HepG2 (cell line): ENCODE measurements at regions not wholly inside any gene's neighbourhood (a gene's known extent, or its start where the extent isn't known, plus 50 kb on each side); places are given as distances from the start of the nearest gene placed in this dataset.
A peak's percentile ranks its signal among the peaks of the same experiment; 100 is the strongest.

Experiments
- AHR ChIP-seq: IDR thresholded peaks from 2 replicates; pipeline ENCODE4 v1.6.1; 2018; ENCODE audit warnings: missing genetic modification reagents, missing compliant biosample characterization
- ARNT2 ChIP-seq: sonication (generic); formaldehyde crosslinking; IDR thresholded peaks from 2 replicates; pipeline ENCODE4 v1.8.0; 2022; ENCODE audit warnings: mild to moderate bottlenecking, low read depth, missing genetic modification reagents, moderate library complexity
- CAMTA2 ChIP-seq: sonication (generic); formaldehyde crosslinking; IDR thresholded peaks from 2 replicates; pipeline ENCODE4 v1.4.0; 2020; ENCODE audit warnings: mild to moderate bottlenecking, missing genetic modification reagents, borderline replicate concordance
- KLF15 ChIP-seq: sonication (generic); formaldehyde crosslinking; IDR thresholded peaks from 2 replicates; pipeline ENCODE4 v1.8.1; 2023; ENCODE audit warnings: borderline replicate concordance, mild to moderate bottlenecking, inconsistent platforms, missing genetic modification reagents, mixed read lengths
- MEIS1 ChIP-seq: sonication (generic); formaldehyde crosslinking; IDR thresholded peaks from 2 replicates; pipeline ENCODE4 v1.9.0; 2021; ENCODE audit warnings: mild to moderate bottlenecking, missing genetic modification reagents, moderate library complexity, borderline replicate concordance
- NFIB ChIP-seq: sonication (generic); formaldehyde crosslinking; IDR thresholded peaks from 2 replicates; pipeline ENCODE4 v1.9.0; 2021; ENCODE audit warnings: missing genetic modification reagents, mild to moderate bottlenecking, borderline replicate concordance
- NFKB2 ChIP-seq: sonication (generic); formaldehyde crosslinking; IDR thresholded peaks from 2 replicates; pipeline ENCODE4 v1.4.0; 2020; ENCODE audit warnings: missing genetic modification reagents, borderline replicate concordance
- PATZ1 ChIP-seq: sonication (generic); formaldehyde crosslinking; IDR thresholded peaks from 2 replicates; pipeline ENCODE4 v1.4.0; 2020; ENCODE audit warnings: missing genetic modification reagents
- SIN3A ChIP-seq: IDR thresholded peaks from 2 replicates; pipeline ENCODE4 v1.6.1; 2011; ENCODE audit warnings: low read depth, mild to moderate bottlenecking, control low read depth, low read length, borderline replicate concordance
- SOX13 ChIP-seq, 3 experiments: fragments of 450-650 bp in 1 of 3; sonication (generic) in 1 of 3; formaldehyde crosslinking in 1 of 3; IDR thresholded peaks in 2 of 3; conservative IDR thresholded peaks in 1 of 3; 2 replicates each; pipeline versions ENCODE4 v1.5.0 to v1.6.1; 2016 to 2020; ENCODE audit warnings: antibody characterized with exemption in 1 of 3, mild to moderate bottlenecking in 1 of 3, missing compliant biosample characterization in 1 of 3, missing genetic modification reagents in 1 of 3, moderate library complexity in 1 of 3
- TAF15 ChIP-seq: fragments of 200-400 bp; formaldehyde crosslinking; IDR thresholded peaks from one replicate; pipeline ENCODE4 v1.6.1; 2018; ENCODE audit warnings: mild to moderate bottlenecking, low read depth, low read length; ENCODE audit not compliant: poor library complexity, severe bottlenecking
- TARDBP ChIP-seq: sonication (generic); formaldehyde crosslinking; IDR thresholded peaks from 2 replicates; pipeline ENCODE4 v1.8.0; 2022; ENCODE audit warnings: mild to moderate bottlenecking, missing genetic modification reagents
- TMF1 ChIP-seq: sonication (generic); formaldehyde crosslinking; IDR thresholded peaks from 2 replicates; pipeline ENCODE4 v1.8.1; 2022; ENCODE audit warnings: low read depth, missing genetic modification reagents
- ZNF317 ChIP-seq: sonication (generic); formaldehyde crosslinking; IDR thresholded peaks from 2 replicates; pipeline ENCODE4 v1.5.0; 2020; ENCODE audit warnings: mild to moderate bottlenecking, missing genetic modification reagents
- ZNF446 ChIP-seq: sonication (generic); formaldehyde crosslinking; IDR thresholded peaks from 2 replicates; pipeline ENCODE4 v1.5.0; 2020; ENCODE audit warnings: mild to moderate bottlenecking, missing genetic modification reagents
- ZNF552 ChIP-seq: sonication (generic); formaldehyde crosslinking; IDR thresholded peaks from 2 replicates; pipeline ENCODE4 v1.9.0; 2022; ENCODE audit warnings: missing genetic modification reagents, mild to moderate bottlenecking, borderline replicate concordance
- ZNF616 ChIP-seq: sonication (generic); formaldehyde crosslinking; IDR thresholded peaks from 2 replicates; pipeline ENCODE4 v1.5.0; 2020; ENCODE audit warnings: low read depth, mild to moderate bottlenecking, missing genetic modification reagents
- ZNF782 ChIP-seq: sonication (generic); formaldehyde crosslinking; IDR thresholded peaks from 2 replicates; pipeline ENCODE4 v1.4.0; 2020; ENCODE audit warnings: missing genetic modification reagents, mild to moderate bottlenecking, borderline replicate concordance
- ZNF792 ChIP-seq: IDR thresholded peaks from 2 replicates; pipeline ENCODE4 v1.6.1; 2016
- TF ChIP-seq, protein P1 (sequence below): sonication (generic); formaldehyde crosslinking; IDR thresholded peaks from 2 replicates; pipeline ENCODE4 v1.4.0; 2020; ENCODE audit warnings: missing genetic modification reagents; ENCODE audit errors: not compliant biosample characterization
- TF ChIP-seq, protein P2 (sequence below): sonication (generic); formaldehyde crosslinking; IDR thresholded peaks from 2 replicates; pipeline ENCODE4 v1.8.0; 2022; ENCODE audit warnings: missing genetic modification reagents, low read depth, mild to moderate bottlenecking, borderline replicate concordance
- TF ChIP-seq, protein P3 (sequence below): sonication (generic); formaldehyde crosslinking; IDR thresholded peaks from 2 replicates; pipeline ENCODE4 v1.4.0; 2020; ENCODE audit warnings: missing genetic modification reagents, mild to moderate bottlenecking, borderline replicate concordance

- TF ChIP-seq, protein P1, sequence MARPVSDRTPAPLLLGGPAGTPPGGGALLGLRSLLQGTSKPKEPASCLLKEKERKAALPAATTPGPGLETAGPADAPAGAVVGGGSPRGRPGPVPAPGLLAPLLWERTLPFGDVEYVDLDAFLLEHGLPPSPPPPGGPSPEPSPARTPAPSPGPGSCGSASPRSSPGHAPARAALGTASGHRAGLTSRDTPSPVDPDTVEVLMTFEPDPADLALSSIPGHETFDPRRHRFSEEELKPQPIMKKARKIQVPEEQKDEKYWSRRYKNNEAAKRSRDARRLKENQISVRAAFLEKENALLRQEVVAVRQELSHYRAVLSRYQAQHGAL: no peak
- TF ChIP-seq NFKB2 (CRISPR knock-in tag) (no peak; the same call in 1 of the 2 replicates), TARDBP (CRISPR knock-in tag) (peak; percentile 98), ARNT2 (CRISPR knock-in tag) (peak; percentile 75; the same call in 1 of the 2 replicates), AHR (CRISPR knock-in tag) (0 out of 2 replicates have a peak, but pooled peaks have one; percentile 13), SIN3A (no peak), ZNF782 (CRISPR knock-in tag) (peak; percentile 17; the same call in 1 of the 2 replicates), TMF1 (peak; percentile 83; the same call in 1 of the 2 replicates), MEIS1 (no peak; the same call in 1 of the 2 replicates), ZNF616 (CRISPR knock-in tag) (peak; percentile 43; the same call in 1 of the 2 replicates), SOX13 (IDR thresholded peaks at IDR 0.05) (peak; percentile 38; the same call in 1 of the 2 replicates), SOX13 (CRISPR knock-in tag; conservative IDR thresholded peaks at IDR 0.05 in 1 of 2, IDR thresholded peaks at IDR 0.05 in 1 of 2) (peak; percentile 57 to 95; a peak in 2 of 4 replicates), ZNF552 (CRISPR knock-in tag) (peak; percentile 81; the same call in 1 of the 2 replicates), NFIB (CRISPR knock-in tag) (no peak), PATZ1 (CRISPR knock-in tag) (peak; percentile 76), TAF15 (no peak), ZNF446 (no peak), ZNF317 (CRISPR knock-in tag) (peak; percentile 95), CAMTA2 (no peak), KLF15 (CRISPR knock-in tag) (no peak), ZNF792 (CRISPR knock-in tag) (peak; percentile 62)
- TF ChIP-seq, protein P2, sequence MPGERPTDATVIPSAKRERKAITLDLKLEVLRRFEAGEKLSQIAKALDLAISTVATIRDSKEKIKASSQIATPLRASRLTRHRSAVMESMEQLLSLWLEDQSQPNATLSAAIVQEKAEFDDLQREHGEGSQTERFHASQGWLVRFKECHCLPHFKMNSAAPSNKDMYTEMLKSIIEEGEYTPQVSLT (CRISPR knock-in tag): 0 out of 2 replicates have a peak, but pooled peaks have one; percentile 10
- TF ChIP-seq, protein P3, sequence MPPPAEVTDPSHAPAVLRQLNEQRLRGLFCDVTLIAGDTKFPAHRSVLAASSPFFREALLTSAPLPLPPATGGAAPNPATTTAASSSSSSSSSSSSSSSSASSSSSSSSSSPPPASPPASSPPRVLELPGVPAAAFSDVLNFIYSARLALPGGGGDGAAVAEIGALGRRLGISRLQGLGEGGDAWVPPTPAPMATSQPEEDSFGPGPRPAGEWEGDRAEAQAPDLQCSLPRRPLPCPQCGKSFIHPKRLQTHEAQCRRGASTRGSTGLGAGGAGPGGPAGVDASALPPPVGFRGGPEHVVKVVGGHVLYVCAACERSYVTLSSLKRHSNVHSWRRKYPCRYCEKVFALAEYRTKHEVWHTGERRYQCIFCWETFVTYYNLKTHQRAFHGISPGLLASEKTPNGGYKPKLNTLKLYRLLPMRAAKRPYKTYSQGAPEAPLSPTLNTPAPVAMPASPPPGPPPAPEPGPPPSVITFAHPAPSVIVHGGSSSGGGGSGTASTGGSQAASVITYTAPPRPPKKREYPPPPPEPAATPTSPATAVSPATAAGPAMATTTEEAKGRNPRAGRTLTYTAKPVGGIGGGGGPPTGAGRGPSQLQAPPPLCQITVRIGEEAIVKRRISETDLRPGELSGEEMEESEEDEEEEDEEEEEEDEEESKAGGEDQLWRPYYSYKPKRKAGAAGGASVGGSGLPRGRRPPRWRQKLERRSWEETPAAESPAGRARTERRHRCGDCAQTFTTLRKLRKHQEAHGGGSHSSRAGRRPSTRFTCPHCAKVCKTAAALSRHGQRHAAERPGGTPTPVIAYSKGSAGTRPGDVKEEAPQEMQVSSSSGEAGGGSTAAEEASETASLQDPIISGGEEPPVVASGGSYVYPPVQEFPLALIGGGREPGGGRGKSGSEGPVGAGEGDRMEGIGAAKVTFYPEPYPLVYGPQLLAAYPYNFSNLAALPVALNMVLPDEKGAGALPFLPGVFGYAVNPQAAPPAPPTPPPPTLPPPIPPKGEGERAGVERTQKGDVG (CRISPR knock-in tag): no peak; the same call in none of the 2 replicates
Measured at GRCh38 chr20:50388733-50389437, 121.3 kb upstream of the PTPN1 start (continued).
